ENCODE measurements at regions not wholly inside any gene's neighbourhood (a gene's known extent, or its start where the extent isn't known, plus 50 kb on each side); places are given as distances from the start of the nearest gene placed in this dataset.

DNA sequence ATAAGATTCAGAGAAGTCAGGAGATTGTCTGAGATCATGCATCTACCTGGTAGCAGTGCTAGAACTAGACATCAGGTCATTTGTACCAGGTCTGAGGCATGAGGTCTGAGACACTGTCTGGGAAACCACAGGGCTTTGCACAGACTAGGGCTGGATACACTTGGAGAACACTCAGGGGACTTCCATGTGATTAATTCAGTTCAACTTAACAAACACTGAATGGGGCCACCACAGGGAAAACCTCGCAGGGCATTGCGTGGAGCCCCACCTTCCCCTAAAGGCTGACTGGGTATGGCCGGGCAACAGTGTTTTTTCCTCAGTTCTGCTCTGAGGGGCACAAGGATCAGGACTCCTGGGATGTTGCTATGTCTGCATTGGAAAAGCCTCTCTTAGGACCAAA, 86.5 kb upstream of the WARS2 start:
- TF ChIP-seq, protein P1, sequence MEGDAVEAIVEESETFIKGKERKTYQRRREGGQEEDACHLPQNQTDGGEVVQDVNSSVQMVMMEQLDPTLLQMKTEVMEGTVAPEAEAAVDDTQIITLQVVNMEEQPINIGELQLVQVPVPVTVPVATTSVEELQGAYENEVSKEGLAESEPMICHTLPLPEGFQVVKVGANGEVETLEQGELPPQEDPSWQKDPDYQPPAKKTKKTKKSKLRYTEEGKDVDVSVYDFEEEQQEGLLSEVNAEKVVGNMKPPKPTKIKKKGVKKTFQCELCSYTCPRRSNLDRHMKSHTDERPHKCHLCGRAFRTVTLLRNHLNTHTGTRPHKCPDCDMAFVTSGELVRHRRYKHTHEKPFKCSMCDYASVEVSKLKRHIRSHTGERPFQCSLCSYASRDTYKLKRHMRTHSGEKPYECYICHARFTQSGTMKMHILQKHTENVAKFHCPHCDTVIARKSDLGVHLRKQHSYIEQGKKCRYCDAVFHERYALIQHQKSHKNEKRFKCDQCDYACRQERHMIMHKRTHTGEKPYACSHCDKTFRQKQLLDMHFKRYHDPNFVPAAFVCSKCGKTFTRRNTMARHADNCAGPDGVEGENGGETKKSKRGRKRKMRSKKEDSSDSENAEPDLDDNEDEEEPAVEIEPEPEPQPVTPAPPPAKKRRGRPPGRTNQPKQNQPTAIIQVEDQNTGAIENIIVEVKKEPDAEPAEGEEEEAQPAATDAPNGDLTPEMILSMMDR (IDR thresholded peaks at IDR 0.05; ENCODE audit: low read depth, low read length): no peak
- no peak for DNase-seq (ENCODE audit: extremely low read depth, low read depth)

DNA sequence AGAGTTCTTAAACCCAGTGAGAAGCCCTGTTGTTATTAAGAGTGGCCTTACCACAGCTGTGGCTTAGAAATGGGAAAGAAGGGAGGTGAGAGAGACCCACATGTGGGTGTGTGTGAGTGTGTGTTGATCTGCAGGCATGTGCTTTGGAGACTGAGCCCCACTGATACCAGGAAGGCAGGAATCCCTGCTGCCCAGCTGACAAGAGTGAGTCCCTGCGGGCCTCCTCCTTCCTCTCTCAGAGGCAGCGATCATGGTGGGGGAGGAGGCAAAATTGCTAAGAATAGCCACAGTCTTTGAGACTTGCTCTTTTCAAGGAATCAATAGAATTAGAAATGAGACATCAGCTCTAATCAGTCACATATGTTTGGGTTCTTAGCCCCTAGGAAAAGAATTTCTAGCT, 87.0 kb upstream of the WARS2 start:
- TF ChIP-seq, protein P1 (IDR thresholded peaks at IDR 0.05; ENCODE audit: low read depth, low read length): no peak
- DNase-seq (ENCODE audit: extremely low read depth, low read depth): no peak

DNA sequence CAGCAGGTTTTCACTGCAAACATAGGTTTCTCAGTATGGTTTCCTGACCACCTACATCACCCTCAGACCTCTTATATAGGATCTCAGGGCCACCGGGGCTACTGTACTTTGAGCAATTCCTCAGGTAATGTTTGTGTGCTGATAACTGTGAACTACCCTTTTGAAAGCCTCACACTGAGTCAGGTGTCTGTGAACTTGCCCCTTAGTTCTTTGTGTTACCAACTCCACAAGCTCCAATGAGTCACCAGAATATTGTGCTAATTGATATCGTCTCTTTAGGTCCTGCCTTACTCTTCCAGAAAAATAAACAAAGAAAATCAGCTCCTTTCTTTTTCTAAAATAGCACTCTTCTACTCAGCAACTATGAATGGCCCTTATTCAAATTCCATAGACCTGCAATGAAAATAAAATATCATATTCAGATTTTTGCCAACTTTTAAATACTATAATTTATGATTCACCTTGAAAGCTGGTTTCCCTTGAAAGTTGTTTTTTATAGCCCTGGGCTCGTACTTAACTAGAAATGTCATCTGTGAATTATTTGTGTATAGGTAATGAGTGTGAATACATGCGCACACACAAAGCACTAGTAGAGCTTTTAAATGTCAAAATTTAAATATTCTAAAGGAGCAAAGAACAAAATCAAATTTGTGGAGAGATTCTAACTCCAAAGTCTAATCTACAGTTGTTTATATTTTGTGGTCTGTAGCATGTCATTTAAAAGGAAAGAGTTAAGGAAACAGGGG, 88.1 kb upstream of the WARS2 start:
- TF ChIP-seq, protein P1 (IDR thresholded peaks at IDR 0.05; ENCODE audit: low read depth, low read length): no peak
- no peak for DNase-seq (ENCODE audit: extremely low read depth, low read depth)

- TF ChIP-seq, protein P1 (IDR thresholded peaks at IDR 0.05; ENCODE audit: low read depth, low read length): no peak
- no peak for DNase-seq (ENCODE audit: extremely low read depth, low read depth)
These were observed 94.7 kb upstream of the WARS2 start for GRCh38 chr1:119235120-119235519.

- TF ChIP-seq, protein P1 (IDR thresholded peaks at IDR 0.05; ENCODE audit: low read depth, low read length): no peak
- DNase-seq (ENCODE audit: extremely low read depth, low read depth): no peak
These were observed 105.4 kb upstream of the WARS2 start for GRCh38 chr1:119245881-119246280.

GRCh38 chr1:119249283-119249682, 108.8 kb upstream of the WARS2 start:
- DNase-seq (ENCODE audit: extremely low read depth, low read depth): no peak
- TF ChIP-seq, protein P1 (IDR thresholded peaks at IDR 0.05; ENCODE audit: low read depth, low read length): no peak

- DNase-seq (ENCODE audit: extremely low read depth, low read depth): no peak
- TF ChIP-seq, protein P1 (IDR thresholded peaks at IDR 0.05; ENCODE audit: low read depth, low read length): no peak
These were observed 109.8 kb upstream of the WARS2 start for GRCh38 chr1:119250299-119250698.

Measured in AG09319 (cell line).